ENCODE measurements at regions not wholly inside any gene's neighbourhood (a gene's known extent, or its start where the extent isn't known, plus 50 kb on each side); places are given as distances from the start of the nearest gene placed in this dataset.
A peak's percentile ranks its signal among the peaks of the same experiment; 100 is the strongest.

DNA sequence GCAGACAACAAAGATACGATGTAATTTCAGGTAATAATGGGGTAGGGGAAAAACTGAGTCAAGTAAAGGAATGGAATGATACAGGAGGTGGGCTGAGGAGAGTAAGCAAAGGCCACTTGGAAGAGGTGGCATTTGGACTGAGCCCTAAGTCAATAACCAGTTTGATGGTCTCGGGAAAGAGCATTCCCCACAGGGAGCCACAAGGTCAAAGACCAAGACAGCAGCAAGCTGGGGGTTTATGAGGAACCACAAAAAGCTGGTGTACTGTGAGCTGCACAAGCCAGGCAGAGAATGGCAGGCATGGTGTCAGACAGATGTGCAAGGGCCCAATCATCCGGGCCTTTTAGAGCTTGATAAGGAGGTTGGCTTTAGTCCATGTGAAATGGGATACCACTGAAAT lies 98.7 kb downstream of the NOC3L start:
- TF ChIP-seq ZNF311 (tag by site-specific recombination; IDR thresholded peaks at IDR 0.05; ENCODE audit: borderline replicate concordance) (no peak), ZIC2 (tag by site-specific recombination; IDR thresholded peaks at IDR 0.05) (no peak), KLF8 (tag by site-specific recombination; IDR thresholded peaks at IDR 0.05) (no peak), ZNF660 (tag by site-specific recombination; IDR thresholded peaks at IDR 0.05) (no peak), ZNF664 (tag by site-specific recombination; IDR thresholded peaks at IDR 0.05) (no peak), FEZF1 (tag by site-specific recombination; IDR thresholded peaks at IDR 0.05) (peak; percentile 24; the same call in 1 of the 2 replicates), ZNF2 (tag by site-specific recombination; IDR thresholded peaks at IDR 0.05) (no peak), ZNF335 (tag by site-specific recombination; conservative IDR thresholded peaks at IDR 0.05) (0 out of 2 replicates have a peak, but pooled peaks have one; percentile 22), ZNF610 (tag by site-specific recombination; IDR thresholded peaks at IDR 0.05; ENCODE audit: borderline replicate concordance) (no peak), ZNF416 (tag by site-specific recombination; IDR thresholded peaks at IDR 0.05) (no peak), SCRT2 (tag by site-specific recombination; IDR thresholded peaks at IDR 0.05) (no peak), ZNF366 (tag by site-specific recombination; conservative IDR thresholded peaks at IDR 0.05) (no peak), ZNF571 (tag by site-specific recombination; IDR thresholded peaks at IDR 0.05) (no peak), ZNF292 (tag by site-specific recombination; IDR thresholded peaks at IDR 0.05; ENCODE audit: borderline replicate concordance, low read depth) (no peak)
- TF ChIP-seq, protein P1, sequence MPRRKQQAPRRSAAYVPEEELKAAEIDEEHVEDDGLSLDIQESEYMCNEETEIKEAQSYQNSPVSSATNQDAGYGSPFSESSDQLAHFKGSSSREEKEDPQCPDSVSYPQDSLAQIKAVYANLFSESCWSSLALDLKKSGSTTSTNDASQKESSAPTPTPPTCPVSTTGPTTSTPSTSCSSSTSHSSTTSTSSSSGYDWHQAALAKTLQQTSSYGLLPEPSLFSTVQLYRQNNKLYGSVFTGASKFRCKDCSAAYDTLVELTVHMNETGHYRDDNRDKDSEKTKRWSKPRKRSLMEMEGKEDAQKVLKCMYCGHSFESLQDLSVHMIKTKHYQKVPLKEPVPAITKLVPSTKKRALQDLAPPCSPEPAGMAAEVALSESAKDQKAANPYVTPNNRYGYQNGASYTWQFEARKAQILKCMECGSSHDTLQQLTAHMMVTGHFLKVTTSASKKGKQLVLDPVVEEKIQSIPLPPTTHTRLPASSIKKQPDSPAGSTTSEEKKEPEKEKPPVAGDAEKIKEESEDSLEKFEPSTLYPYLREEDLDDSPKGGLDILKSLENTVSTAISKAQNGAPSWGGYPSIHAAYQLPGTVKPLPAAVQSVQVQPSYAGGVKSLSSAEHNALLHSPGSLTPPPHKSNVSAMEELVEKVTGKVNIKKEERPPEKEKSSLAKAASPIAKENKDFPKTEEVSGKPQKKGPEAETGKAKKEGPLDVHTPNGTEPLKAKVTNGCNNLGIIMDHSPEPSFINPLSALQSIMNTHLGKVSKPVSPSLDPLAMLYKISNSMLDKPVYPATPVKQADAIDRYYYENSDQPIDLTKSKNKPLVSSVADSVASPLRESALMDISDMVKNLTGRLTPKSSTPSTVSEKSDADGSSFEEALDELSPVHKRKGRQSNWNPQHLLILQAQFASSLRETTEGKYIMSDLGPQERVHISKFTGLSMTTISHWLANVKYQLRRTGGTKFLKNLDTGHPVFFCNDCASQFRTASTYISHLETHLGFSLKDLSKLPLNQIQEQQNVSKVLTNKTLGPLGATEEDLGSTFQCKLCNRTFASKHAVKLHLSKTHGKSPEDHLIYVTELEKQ (tag by site-specific recombination; IDR thresholded peaks at IDR 0.05; ENCODE audit: borderline replicate concordance), result no peak
- TF ChIP-seq, protein P2, sequence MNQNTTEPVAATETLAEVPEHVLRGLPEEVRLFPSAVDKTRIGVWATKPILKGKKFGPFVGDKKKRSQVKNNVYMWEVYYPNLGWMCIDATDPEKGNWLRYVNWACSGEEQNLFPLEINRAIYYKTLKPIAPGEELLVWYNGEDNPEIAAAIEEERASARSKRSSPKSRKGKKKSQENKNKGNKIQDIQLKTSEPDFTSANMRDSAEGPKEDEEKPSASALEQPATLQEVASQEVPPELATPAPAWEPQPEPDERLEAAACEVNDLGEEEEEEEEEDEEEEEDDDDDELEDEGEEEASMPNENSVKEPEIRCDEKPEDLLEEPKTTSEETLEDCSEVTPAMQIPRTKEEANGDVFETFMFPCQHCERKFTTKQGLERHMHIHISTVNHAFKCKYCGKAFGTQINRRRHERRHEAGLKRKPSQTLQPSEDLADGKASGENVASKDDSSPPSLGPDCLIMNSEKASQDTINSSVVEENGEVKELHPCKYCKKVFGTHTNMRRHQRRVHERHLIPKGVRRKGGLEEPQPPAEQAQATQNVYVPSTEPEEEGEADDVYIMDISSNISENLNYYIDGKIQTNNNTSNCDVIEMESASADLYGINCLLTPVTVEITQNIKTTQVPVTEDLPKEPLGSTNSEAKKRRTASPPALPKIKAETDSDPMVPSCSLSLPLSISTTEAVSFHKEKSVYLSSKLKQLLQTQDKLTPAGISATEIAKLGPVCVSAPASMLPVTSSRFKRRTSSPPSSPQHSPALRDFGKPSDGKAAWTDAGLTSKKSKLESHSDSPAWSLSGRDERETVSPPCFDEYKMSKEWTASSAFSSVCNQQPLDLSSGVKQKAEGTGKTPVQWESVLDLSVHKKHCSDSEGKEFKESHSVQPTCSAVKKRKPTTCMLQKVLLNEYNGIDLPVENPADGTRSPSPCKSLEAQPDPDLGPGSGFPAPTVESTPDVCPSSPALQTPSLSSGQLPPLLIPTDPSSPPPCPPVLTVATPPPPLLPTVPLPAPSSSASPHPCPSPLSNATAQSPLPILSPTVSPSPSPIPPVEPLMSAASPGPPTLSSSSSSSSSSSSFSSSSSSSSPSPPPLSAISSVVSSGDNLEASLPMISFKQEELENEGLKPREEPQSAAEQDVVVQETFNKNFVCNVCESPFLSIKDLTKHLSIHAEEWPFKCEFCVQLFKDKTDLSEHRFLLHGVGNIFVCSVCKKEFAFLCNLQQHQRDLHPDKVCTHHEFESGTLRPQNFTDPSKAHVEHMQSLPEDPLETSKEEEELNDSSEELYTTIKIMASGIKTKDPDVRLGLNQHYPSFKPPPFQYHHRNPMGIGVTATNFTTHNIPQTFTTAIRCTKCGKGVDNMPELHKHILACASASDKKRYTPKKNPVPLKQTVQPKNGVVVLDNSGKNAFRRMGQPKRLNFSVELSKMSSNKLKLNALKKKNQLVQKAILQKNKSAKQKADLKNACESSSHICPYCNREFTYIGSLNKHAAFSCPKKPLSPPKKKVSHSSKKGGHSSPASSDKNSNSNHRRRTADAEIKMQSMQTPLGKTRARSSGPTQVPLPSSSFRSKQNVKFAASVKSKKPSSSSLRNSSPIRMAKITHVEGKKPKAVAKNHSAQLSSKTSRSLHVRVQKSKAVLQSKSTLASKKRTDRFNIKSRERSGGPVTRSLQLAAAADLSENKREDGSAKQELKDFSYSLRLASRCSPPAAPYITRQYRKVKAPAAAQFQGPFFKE (tag by site-specific recombination; IDR thresholded peaks at IDR 0.05; ENCODE audit: borderline replicate concordance), result no peak
- TF ChIP-seq, protein P3, sequence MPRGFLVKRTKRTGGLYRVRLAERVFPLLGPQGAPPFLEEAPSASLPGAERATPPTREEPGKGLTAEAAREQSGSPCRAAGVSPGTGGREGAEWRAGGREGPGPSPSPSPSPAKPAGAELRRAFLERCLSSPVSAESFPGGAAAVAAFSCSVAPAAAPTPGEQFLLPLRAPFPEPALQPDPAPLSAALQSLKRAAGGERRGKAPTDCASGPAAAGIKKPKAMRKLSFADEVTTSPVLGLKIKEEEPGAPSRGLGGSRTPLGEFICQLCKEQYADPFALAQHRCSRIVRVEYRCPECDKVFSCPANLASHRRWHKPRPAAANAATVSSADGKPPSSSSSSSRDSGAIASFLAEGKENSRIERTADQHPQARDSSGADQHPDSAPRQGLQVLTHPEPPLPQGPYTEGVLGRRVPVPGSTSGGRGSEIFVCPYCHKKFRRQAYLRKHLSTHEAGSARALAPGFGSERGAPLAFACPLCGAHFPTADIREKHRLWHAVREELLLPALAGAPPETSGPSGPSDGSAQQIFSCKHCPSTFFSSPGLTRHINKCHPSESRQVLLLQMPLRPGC (tag by site-specific recombination; IDR thresholded peaks at IDR 0.05), result no peak
- no peaks in the 10 kb centered on the region; the same call in 1 of the 2 replicates for H3K4me1 ChIP-seq (ENCODE audit: control insufficient read depth, insufficient read depth, low read length)
- no peak overlapping the region for H3K4me3 ChIP-seq (ENCODE audit: low read depth, low read length)
- H3K27ac ChIP-seq (ENCODE audit: extremely low read depth, low read depth, low read length), result no peak overlapping the region
- ChIA-PET CTCF (no interaction called here), POLR2A (interaction anchor here (0.7 kb wide), 1 partner anchor 21 kb away, joined by 6 read pairs; no protein-coding TSS in a partner anchor)
- H3K9me3 ChIP-seq (ENCODE audit: control insufficient read depth, insufficient read depth, low read depth, low read length), result no peaks in the 10 kb centered on the region
- no peaks in the 10 kb centered on the region for H3K36me3 ChIP-seq (ENCODE audit: control insufficient read depth in 2 of 2, insufficient read depth in 1 of 2, low read length in 2 of 2)

Measured in HEK293 (cell line).